ENCODE measurements at regions not wholly inside any gene's neighbourhood (a gene's known extent, or its start where the extent isn't known, plus 50 kb on each side); places are given as distances from the start of the nearest gene placed in this dataset.

- DNase-seq (ENCODE audit: low spot score) = no peak
- Mint-ChIP-seq H3K4me3 (ENCODE audit: unreplicated experiment) (no peak overlapping the region), H3K27ac (ENCODE audit: unreplicated experiment) (no peak overlapping the region), H3K27me3 (ENCODE audit: low read depth) (no peaks in the 10 kb centered on the region), H3K4me1 (ENCODE audit: low read depth) (peaks cover 11% of the 10 kb centered on the region), H3K9me3 (ENCODE audit: low read depth) (no peaks in the 10 kb centered on the region), H3K36me3 (ENCODE audit: low read depth) (no peaks in the 10 kb centered on the region)
- no peak for TF ChIP-seq CTCF (IDR thresholded peaks at IDR 0.05)
Measured at GRCh38 chr1:238592621-238593020, 701.9 kb upstream of the ZP4 start.

- no peaks in the 10 kb centered on the region for H3K27me3 Mint-ChIP-seq (ENCODE audit: low read depth)
- no peaks in the 10 kb centered on the region for H3K9me3 Mint-ChIP-seq (ENCODE audit: low read depth)
- H3K27ac Mint-ChIP-seq (ENCODE audit: unreplicated experiment) = no peak overlapping the region
- DNase-seq (ENCODE audit: low spot score) = no peak
- H3K4me3 Mint-ChIP-seq (ENCODE audit: unreplicated experiment) = no peak overlapping the region
- TF ChIP-seq CTCF (IDR thresholded peaks at IDR 0.05) = no peak
- H3K4me1 Mint-ChIP-seq (ENCODE audit: low read depth) = peaks cover 11% of the 10 kb centered on the region
- no peaks in the 10 kb centered on the region for H3K36me3 Mint-ChIP-seq (ENCODE audit: low read depth)
Measured at GRCh38 chr1:238589843-238590435, 699.2 kb upstream of the ZP4 start.

GRCh38 chr1:238582816-238583215 lies 692.1 kb upstream of the ZP4 start:
- no peak for DNase-seq (ENCODE audit: low spot score)
- no peak for TF ChIP-seq CTCF (IDR thresholded peaks at IDR 0.05)
- H3K4me1 Mint-ChIP-seq (ENCODE audit: low read depth) = no peaks in the 10 kb centered on the region
- no peak overlapping the region for H3K27ac Mint-ChIP-seq (ENCODE audit: unreplicated experiment)
- H3K4me3 Mint-ChIP-seq (ENCODE audit: unreplicated experiment) = no peak overlapping the region
- H3K36me3 Mint-ChIP-seq (ENCODE audit: low read depth) = no peaks in the 10 kb centered on the region
- no peaks in the 10 kb centered on the region for H3K9me3 Mint-ChIP-seq (ENCODE audit: low read depth)
- no peaks in the 10 kb centered on the region for H3K27me3 Mint-ChIP-seq (ENCODE audit: low read depth)

- Mint-ChIP-seq H3K27ac (ENCODE audit: unreplicated experiment) (no peak overlapping the region), H3K36me3 (ENCODE audit: low read depth) (no peaks in the 10 kb centered on the region), H3K9me3 (ENCODE audit: low read depth) (peaks cover 7% of the 10 kb centered on the region), H3K27me3 (ENCODE audit: low read depth) (no peaks in the 10 kb centered on the region), H3K4me1 (ENCODE audit: low read depth) (no peaks in the 10 kb centered on the region), H3K4me3 (ENCODE audit: unreplicated experiment) (no peak overlapping the region)
- TF ChIP-seq CTCF (IDR thresholded peaks at IDR 0.05) = no peak
- DNase-seq (ENCODE audit: low spot score) = no peak
Measured at GRCh38 chr1:238581332-238581731, 690.6 kb upstream of the ZP4 start.

GRCh38 chr1:238568735-238569134 lies 678.0 kb upstream of the ZP4 start:
- Mint-ChIP-seq H3K4me1 (ENCODE audit: low read depth) (no peaks in the 10 kb centered on the region), H3K27me3 (ENCODE audit: low read depth) (no peaks in the 10 kb centered on the region), H3K36me3 (ENCODE audit: low read depth) (no peaks in the 10 kb centered on the region), H3K9me3 (ENCODE audit: low read depth) (no peaks in the 10 kb centered on the region), H3K27ac (ENCODE audit: unreplicated experiment) (no peak overlapping the region), H3K4me3 (ENCODE audit: unreplicated experiment) (no peak overlapping the region)
- TF ChIP-seq CTCF (IDR thresholded peaks at IDR 0.05) = no peak
- no peak for DNase-seq (ENCODE audit: low spot score)

Measured in chondrocyte (in vitro differentiated cells).